ENCODE measurements at regions not wholly inside any gene's neighbourhood (a gene's known extent, or its start where the extent isn't known, plus 50 kb on each side); places are given as distances from the start of the nearest gene placed in this dataset.
"Not testable (repeated sequence)": the region's sequence is repeated elsewhere in the genome, so short reads cannot be mapped to it uniquely, and the experiment has no call there.

GRCh38 chr10:85043207-85043606 is 714.8 kb downstream of the CCSER2 start:
- DNase-seq, result no peak

- DNase-seq, result no peak
These were observed 716.7 kb downstream of the CCSER2 start for GRCh38 chr10:85045046-85045445.

- no peak for DNase-seq
These were observed 718.9 kb downstream of the CCSER2 start for GRCh38 chr10:85047170-85047834.

GRCh38 chr10:85047979-85048378 is 719.6 kb downstream of the CCSER2 start:
- DNase-seq, result no peak

GRCh38 chr10:85048644-85049043 is 720.3 kb downstream of the CCSER2 start:
- no peak for DNase-seq

- no peak for DNase-seq
These were observed 732.6 kb downstream of the CCSER2 start for GRCh38 chr10:85060944-85061343.

GRCh38 chr10:85061401-85061800 is 733.0 kb downstream of the CCSER2 start:
- no peak for DNase-seq

- DNase-seq, result no peak
These were observed 739.6 kb downstream of the CCSER2 start for GRCh38 chr10:85067955-85068354.

GRCh38 chr10:85080934-85081333 is 752.5 kb downstream of the CCSER2 start:
- DNase-seq, result no peak

- no peak for DNase-seq
These were observed 770.6 kb downstream of the CCSER2 start for GRCh38 chr10:85098835-85099521.

GRCh38 chr10:85100495-85100894 is 772.1 kb downstream of the CCSER2 start:
- no peak for DNase-seq

GRCh38 chr10:85105614-85106255 is 777.3 kb downstream of the CCSER2 start:
- no peak for DNase-seq

GRCh38 chr10:85111271-85111670 is 782.9 kb downstream of the CCSER2 start:
- no peak for DNase-seq

- no peak for DNase-seq
These were observed 796.2 kb downstream of the CCSER2 start for GRCh38 chr10:85124603-85125051.

GRCh38 chr10:85137253-85137652 is 808.9 kb downstream of the CCSER2 start:
- no peak for DNase-seq

- DNase-seq, result no peak
These were observed 809.7 kb downstream of the CCSER2 start for GRCh38 chr10:85138046-85138445.

- no peak for DNase-seq
These were observed 810.7 kb downstream of the CCSER2 start for GRCh38 chr10:85139124-85139523.

GRCh38 chr10:85141520-85141919 is 813.1 kb downstream of the CCSER2 start:
- not testable (repeated sequence) for DNase-seq

- no peak for DNase-seq
These were observed 817.6 kb downstream of the CCSER2 start for GRCh38 chr10:85145966-85146365.

GRCh38 chr10:85147346-85148250 is 819.2 kb downstream of the CCSER2 start:
- no peak for DNase-seq

- no peak for DNase-seq
These were observed 820.6 kb downstream of the CCSER2 start for GRCh38 chr10:85148693-85149640.

- DNase-seq, result no peak
These were observed 821.4 kb downstream of the CCSER2 start for GRCh38 chr10:85149766-85150165.
